ENCODE measurements at regions not wholly inside any gene's neighbourhood (a gene's known extent, or its start where the extent isn't known, plus 50 kb on each side); places are given as distances from the start of the nearest gene placed in this dataset.

DNA sequence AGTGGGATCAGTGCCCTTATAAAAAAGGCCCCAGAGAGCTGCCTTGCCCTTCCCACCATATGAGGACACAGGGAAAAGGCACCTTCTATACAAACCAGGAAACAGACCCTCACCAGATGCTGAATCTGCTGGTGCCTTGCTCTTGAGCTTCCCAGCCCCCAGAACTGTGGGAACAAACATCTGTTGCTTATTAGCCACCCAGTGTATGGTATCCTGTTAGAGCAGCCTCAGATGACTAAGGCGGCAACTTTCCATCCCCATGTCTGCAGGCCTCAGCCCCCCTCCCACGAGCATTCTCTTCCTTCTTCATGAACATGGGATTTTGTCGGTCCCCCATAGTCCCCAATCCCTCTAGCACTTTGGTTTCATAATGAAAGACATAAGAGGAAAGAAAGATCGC lies 202.5 kb upstream of the GAS1 start:
- H3K9me3 Mint-ChIP-seq (ENCODE audit: low read depth), result peaks cover 6% of the 10 kb centered on the region
- TF ChIP-seq, protein P1, sequence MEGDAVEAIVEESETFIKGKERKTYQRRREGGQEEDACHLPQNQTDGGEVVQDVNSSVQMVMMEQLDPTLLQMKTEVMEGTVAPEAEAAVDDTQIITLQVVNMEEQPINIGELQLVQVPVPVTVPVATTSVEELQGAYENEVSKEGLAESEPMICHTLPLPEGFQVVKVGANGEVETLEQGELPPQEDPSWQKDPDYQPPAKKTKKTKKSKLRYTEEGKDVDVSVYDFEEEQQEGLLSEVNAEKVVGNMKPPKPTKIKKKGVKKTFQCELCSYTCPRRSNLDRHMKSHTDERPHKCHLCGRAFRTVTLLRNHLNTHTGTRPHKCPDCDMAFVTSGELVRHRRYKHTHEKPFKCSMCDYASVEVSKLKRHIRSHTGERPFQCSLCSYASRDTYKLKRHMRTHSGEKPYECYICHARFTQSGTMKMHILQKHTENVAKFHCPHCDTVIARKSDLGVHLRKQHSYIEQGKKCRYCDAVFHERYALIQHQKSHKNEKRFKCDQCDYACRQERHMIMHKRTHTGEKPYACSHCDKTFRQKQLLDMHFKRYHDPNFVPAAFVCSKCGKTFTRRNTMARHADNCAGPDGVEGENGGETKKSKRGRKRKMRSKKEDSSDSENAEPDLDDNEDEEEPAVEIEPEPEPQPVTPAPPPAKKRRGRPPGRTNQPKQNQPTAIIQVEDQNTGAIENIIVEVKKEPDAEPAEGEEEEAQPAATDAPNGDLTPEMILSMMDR (IDR thresholded peaks at IDR 0.05), result no peak
- peaks cover 22% of the 10 kb centered on the region for H3K4me1 Mint-ChIP-seq (ENCODE audit: low read depth)
- peak overlapping the region; percentile 59 for H3K27ac Mint-ChIP-seq (ENCODE audit: unreplicated experiment)
- H3K4me3 Mint-ChIP-seq (ENCODE audit: unreplicated experiment), result no peak overlapping the region
- DNase-seq (ENCODE audit: low spot score), result no peak
- H3K27me3 Mint-ChIP-seq (ENCODE audit: low read depth), result no peaks in the 10 kb centered on the region
- no peaks in the 10 kb centered on the region for H3K36me3 Mint-ChIP-seq (ENCODE audit: low read depth)

DNA sequence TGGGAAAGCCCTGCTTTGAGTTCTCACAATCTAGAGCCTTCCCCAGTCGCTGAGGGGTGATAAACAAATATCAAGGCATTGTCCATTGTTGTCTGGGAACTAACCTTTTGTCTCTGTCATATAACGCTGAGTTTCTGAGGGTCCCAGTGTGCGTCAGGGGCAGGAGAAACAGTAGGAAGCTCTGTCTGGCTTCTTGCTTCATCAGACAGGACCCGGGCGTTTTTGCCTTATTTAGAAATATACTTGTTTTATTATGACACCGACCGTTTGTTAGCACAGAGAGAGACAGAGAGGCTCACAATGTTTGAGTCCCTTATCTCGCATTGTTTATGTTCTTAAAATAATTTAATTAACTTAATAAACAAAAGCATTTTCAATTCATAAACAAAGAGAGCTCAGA lies 204.9 kb upstream of the GAS1 start:
- H3K4me1 Mint-ChIP-seq (ENCODE audit: low read depth), result peaks cover 24% of the 10 kb centered on the region
- H3K27ac Mint-ChIP-seq (ENCODE audit: unreplicated experiment), result no peak overlapping the region
- no peaks in the 10 kb centered on the region for H3K36me3 Mint-ChIP-seq (ENCODE audit: low read depth)
- H3K4me3 Mint-ChIP-seq (ENCODE audit: unreplicated experiment), result no peak overlapping the region
- peaks cover 5% of the 10 kb centered on the region for H3K9me3 Mint-ChIP-seq (ENCODE audit: low read depth)
- TF ChIP-seq, protein P1 (IDR thresholded peaks at IDR 0.05), result no peak
- H3K27me3 Mint-ChIP-seq (ENCODE audit: low read depth), result no peaks in the 10 kb centered on the region
- no peak for DNase-seq (ENCODE audit: low spot score)

DNA sequence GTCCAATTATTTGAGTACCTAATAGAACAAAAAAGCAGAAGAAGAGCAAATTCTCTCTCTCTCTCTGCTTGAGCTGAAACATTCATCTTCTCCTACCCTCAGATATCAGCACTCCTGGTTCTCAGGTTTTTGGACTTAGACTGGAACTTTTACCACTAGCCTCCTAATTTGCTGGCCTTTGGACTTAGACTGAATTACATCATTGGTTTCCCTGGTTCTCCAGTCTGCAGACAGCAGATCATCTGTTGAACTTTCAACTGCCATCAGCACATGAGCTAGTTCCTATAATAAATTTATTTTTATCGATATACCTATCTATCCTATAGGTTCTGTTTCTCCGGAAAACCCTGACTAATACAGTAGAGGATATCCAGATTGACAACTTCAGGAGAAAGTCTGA lies 208.9 kb upstream of the GAS1 start:
- H3K4me3 Mint-ChIP-seq (ENCODE audit: unreplicated experiment), result no peak overlapping the region
- peaks cover 39% of the 10 kb centered on the region for H3K4me1 Mint-ChIP-seq (ENCODE audit: low read depth)
- TF ChIP-seq, protein P1 (IDR thresholded peaks at IDR 0.05), result no peak

DNA sequence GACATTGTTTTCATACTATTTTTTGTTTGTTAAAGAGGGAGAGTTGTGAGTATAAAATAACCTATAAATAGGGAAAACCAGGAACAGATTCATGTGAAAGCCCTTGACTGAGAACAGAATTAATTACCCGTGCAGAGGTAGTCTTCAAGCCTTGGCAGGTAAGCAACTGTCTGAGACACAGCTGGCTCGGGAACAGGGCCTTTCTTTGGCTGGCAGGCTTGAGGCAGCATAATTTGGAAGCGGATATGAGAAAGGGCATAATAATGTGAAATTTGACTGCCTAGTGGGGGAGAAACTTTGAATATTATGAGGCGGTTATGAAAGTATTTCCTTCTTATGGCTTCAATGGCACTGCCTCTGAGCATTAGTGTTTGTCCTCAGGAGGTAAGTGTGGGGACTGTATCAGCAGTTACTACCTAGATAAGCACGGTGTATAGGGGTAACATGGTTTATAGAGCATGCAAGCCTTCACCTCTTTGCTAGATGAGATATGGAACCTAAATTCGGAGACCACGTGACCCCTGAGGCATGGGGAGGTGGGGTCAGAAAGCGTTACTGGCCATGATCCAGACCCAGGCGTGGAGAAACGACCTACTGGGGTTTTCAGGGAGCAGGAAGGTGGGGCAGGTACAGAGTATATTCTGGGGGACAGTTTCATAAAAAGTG lies 210.2 kb upstream of the GAS1 start:
- H3K9me3 Mint-ChIP-seq (ENCODE audit: low read depth), result peaks cover 5% of the 10 kb centered on the region
- no peak overlapping the region for H3K27ac Mint-ChIP-seq (ENCODE audit: unreplicated experiment)
- H3K27me3 Mint-ChIP-seq (ENCODE audit: low read depth), result no peaks in the 10 kb centered on the region
- no peaks in the 10 kb centered on the region for H3K36me3 Mint-ChIP-seq (ENCODE audit: low read depth)
- no peak overlapping the region for H3K4me3 Mint-ChIP-seq (ENCODE audit: unreplicated experiment)
- peaks cover 42% of the 10 kb centered on the region for H3K4me1 Mint-ChIP-seq (ENCODE audit: low read depth)
- no peak for DNase-seq (ENCODE audit: low spot score)
- TF ChIP-seq, protein P1 (IDR thresholded peaks at IDR 0.05), result no peak

More for the DNA sequence above, 208.9 kb upstream of the GAS1 start:
- no peak for DNase-seq (ENCODE audit: low spot score)
- H3K27me3 Mint-ChIP-seq (ENCODE audit: low read depth), result no peaks in the 10 kb centered on the region
- no peaks in the 10 kb centered on the region for H3K36me3 Mint-ChIP-seq (ENCODE audit: low read depth)
- H3K27ac Mint-ChIP-seq (ENCODE audit: unreplicated experiment), result no peak overlapping the region
- H3K9me3 Mint-ChIP-seq (ENCODE audit: low read depth), result peaks cover 5% of the 10 kb centered on the region

DNA sequence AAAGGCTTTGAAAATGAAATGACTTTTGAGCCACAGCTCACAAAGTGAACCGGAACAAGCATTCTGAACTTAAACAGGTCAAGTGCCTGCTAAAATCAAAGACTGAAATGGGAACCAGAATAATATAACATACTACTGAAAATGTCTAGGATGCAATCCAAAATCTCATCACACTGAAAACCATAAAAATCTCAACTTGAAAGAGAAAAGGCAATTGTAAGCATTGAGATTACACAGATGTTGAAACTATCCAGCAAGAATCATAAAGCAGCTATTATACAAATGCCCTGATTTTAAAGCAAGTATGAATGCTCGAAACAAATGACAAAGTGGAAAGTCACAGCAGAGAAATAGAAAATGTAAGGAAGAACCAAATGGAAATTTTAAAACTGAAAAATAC lies 211.5 kb upstream of the GAS1 start:
- H3K4me1 Mint-ChIP-seq (ENCODE audit: low read depth), result peaks cover 42% of the 10 kb centered on the region
- no peak for DNase-seq (ENCODE audit: low spot score)
- TF ChIP-seq, protein P1 (IDR thresholded peaks at IDR 0.05), result no peak
- no peaks in the 10 kb centered on the region for H3K27me3 Mint-ChIP-seq (ENCODE audit: low read depth)
- no peak overlapping the region for H3K4me3 Mint-ChIP-seq (ENCODE audit: unreplicated experiment)
- H3K27ac Mint-ChIP-seq (ENCODE audit: unreplicated experiment), result no peak overlapping the region
- peaks cover 5% of the 10 kb centered on the region for H3K9me3 Mint-ChIP-seq (ENCODE audit: low read depth)
- no peaks in the 10 kb centered on the region for H3K36me3 Mint-ChIP-seq (ENCODE audit: low read depth)

Measured in chondrocyte (in vitro differentiated cells).